GM12878 (cell line): ENCODE measurements at regions not wholly inside any gene's neighbourhood (a gene's known extent, or its start where the extent isn't known, plus 50 kb on each side); places are given as distances from the start of the nearest gene placed in this dataset.

ENCODE experiments used
- ATAC-seq: fragments of 200-7000 bp; cut with Tn5 transposase; 3 replicates; pipeline ENCODE4 v1.9.1; 2020; ENCODE audit warnings: mild to moderate bottlenecking, moderate library complexity
- BruUV-seq: library from RNA; stranded (reverse); fragments of 400-500 nt; replicated peaks from 2 replicates; lab custom pipeline; 2021; lab: Mats Ljungman, UMichigan
- CTCF ChIA-PET: fragments of 300-600 bp; sonication (Branson Sonifier 250); formaldehyde crosslinking; extraction: SDS; loops from one replicate; lab custom pipeline; 2021; ENCODE audit warnings: inconsistent platforms; lab: Yijun Ruan, JAX
- POLR2A ChIA-PET: fragments of 350-600 bp; formaldehyde crosslinking; extraction: SDS; loops from one replicate; lab custom pipeline; 2021; ENCODE audit warnings: inconsistent platforms; lab: Charles Lee
- RAD21 ChIA-PET: fragments of 300-600 bp; sonication (Branson Sonifier 250); formaldehyde crosslinking; loops from one replicate; lab custom pipeline; 2023; ENCODE audit warnings: antibody characterized with exemption; ENCODE audit not compliant: unreplicated experiment; lab: Charles Lee
- SMC1A ChIA-PET: fragments of 300-600 bp; sonication (Branson Sonifier 250); formaldehyde crosslinking; loops from one replicate; lab custom pipeline; 2023; ENCODE audit not compliant: unreplicated experiment, uncharacterized antibody; lab: Charles Lee
- DNase-seq: peaks from one replicate; pipeline ENCODE4 v3.0.0-alpha.2; 2011; ENCODE audit warnings: low read depth, low spot score
- FAIRE-seq: peaks from 3 replicates; lab custom pipeline; 2011; peaks lifted over from hg19 to GRCh38; lab: Jason Lieb, UNC
- H2AFZ ChIP-seq: 2 replicates; pipeline ENCODE4 v1.6.0; 2011; ENCODE audit warnings: low read depth, low read length, control low read depth; ENCODE audit not compliant: control insufficient read depth
- H3K27ac ChIP-seq: 2 replicates; pipeline ENCODE4 v1.5.1; 2011; ENCODE audit warnings: control low read depth; ENCODE audit not compliant: control insufficient read depth, insufficient read depth
- H3K27me3 ChIP-seq, 2 experiments: replicated peaks in 1 of 2; 2 replicates each; pipeline versions ENCODE4 v1.6.0 to v1.6.1; 2011; ENCODE audit warnings: low read length in 1 of 2; ENCODE audit not compliant: control insufficient read depth in 2 of 2, insufficient read depth in 2 of 2
- H3K36me3 ChIP-seq, 2 experiments: 2 replicates each; pipeline ENCODE4 v1.5.1; 2011; ENCODE audit warnings: low read length in 1 of 2; ENCODE audit not compliant: control insufficient read depth in 2 of 2, insufficient read depth in 2 of 2
- H3K4me1 ChIP-seq: 2 replicates; pipeline ENCODE4 v1.6.1; 2011; ENCODE audit warnings: mild to moderate bottlenecking, low read length, moderate library complexity, mixed read lengths; ENCODE audit not compliant: control insufficient read depth, insufficient read depth
- H3K4me2 ChIP-seq: 2 replicates; pipeline ENCODE4 v1.6.0; 2011; ENCODE audit warnings: control low read depth; ENCODE audit not compliant: control insufficient read depth, insufficient read depth
- H3K4me3 ChIP-seq: fragments of 200-600 bp; sonication (generic); 2 replicates; pipeline ENCODE4 v1.5.1; 2016
- H3K79me2 ChIP-seq: 2 replicates; pipeline ENCODE4 v1.6.0; 2011; ENCODE audit warnings: low read length; ENCODE audit not compliant: control insufficient read depth, insufficient read depth
- H3K9ac ChIP-seq: 2 replicates; pipeline ENCODE4 v1.8.0; 2011; ENCODE audit warnings: low read length, control low read depth, mixed read lengths; ENCODE audit not compliant: control insufficient read depth, insufficient read depth
- H3K9me3 ChIP-seq: replicated peaks from 3 replicates; pipeline ENCODE4 v1.5.1; 2011; ENCODE audit warnings: mild to moderate bottlenecking, low read length; ENCODE audit not compliant: control insufficient read depth, insufficient read depth
- H4K20me1 ChIP-seq: 2 replicates; pipeline ENCODE4 v1.6.0; 2011; ENCODE audit not compliant: control insufficient read depth, insufficient read depth
- ASH2L ChIP-seq: fragments of 300-600, 200-600 bp; sonication (generic); IDR thresholded peaks from 2 replicates; pipeline ENCODE4 v1.6.1; 2017; ENCODE audit warnings: low read depth, mild to moderate bottlenecking, borderline replicate concordance
- ATF7 ChIP-seq: fragments of 450-650 bp; IDR thresholded peaks from 2 replicates; pipeline ENCODE4 v1.6.1; 2016; ENCODE audit warnings: low read depth, mild to moderate bottlenecking
- BCL11A ChIP-seq: IDR thresholded peaks from 2 replicates; pipeline ENCODE4 v1.6.1; 2011; ENCODE audit warnings: low read depth, low read length
- CBX3 ChIP-seq: fragments of 200-600 bp; sonication (generic); IDR thresholded peaks from 2 replicates; pipeline ENCODE4 v1.6.1; 2016; ENCODE audit warnings: low read depth, borderline replicate concordance
- CHD4 ChIP-seq: fragments of 200-600 bp; sonication (generic); IDR thresholded peaks from 2 replicates; pipeline ENCODE4 v1.6.1; 2016; ENCODE audit warnings: mild to moderate bottlenecking
- EED ChIP-seq: sonication (generic); IDR thresholded peaks from 2 replicates; pipeline ENCODE4 v1.6.1; 2016; ENCODE audit warnings: antibody characterized with exemption, low read depth
- EGR1 ChIP-seq, 2 experiments: IDR thresholded peaks; 1 replicate in 1 of 2; 2 replicates in 1 of 2; pipeline ENCODE4 v1.6.1; 2011 to 2012; ENCODE audit warnings: low read depth in 2 of 2, low read length in 2 of 2, borderline replicate concordance in 1 of 2, mild to moderate bottlenecking in 1 of 2, moderate library complexity in 1 of 2
- FOXK2 ChIP-seq: fragments of 450-650 bp; IDR thresholded peaks from 2 replicates; pipeline ENCODE4 v1.6.1; 2017; ENCODE audit warnings: mild to moderate bottlenecking, moderate library complexity
- NFXL1 ChIP-seq: fragments of 450-650 bp; IDR thresholded peaks from 2 replicates; pipeline ENCODE4 v1.6.1; 2017; ENCODE audit warnings: antibody characterized with exemption, mild to moderate bottlenecking, borderline replicate concordance
- RFX5 ChIP-seq: IDR thresholded peaks from 2 replicates; pipeline ENCODE4 v1.6.1; 2011; ENCODE audit warnings: low read depth, low read length, improper control_type of control experiment
- SMC3 ChIP-seq: IDR thresholded peaks from 2 replicates; pipeline ENCODE4 v1.6.1; 2011; ENCODE audit warnings: low read length, improper control_type of control experiment, borderline replicate concordance
- WRNIP1 ChIP-seq: IDR thresholded peaks from 2 replicates; pipeline ENCODE4 v1.6.1; 2011; ENCODE audit warnings: low read depth, low read length, improper control_type of control experiment, borderline replicate concordance
- ZNF274 ChIP-seq: IDR thresholded peaks from one replicate; pipeline ENCODE4 v1.8.0; 2011; ENCODE audit not compliant: insufficient read length, insufficient read depth
- WGBS: methylation state at CpG from one replicate; pipeline ENCODE4 v1.1.6; 2016; ENCODE audit warnings: low lambda C conversion rate; ENCODE audit not compliant: insufficient replicate concordance, insufficient coverage; ENCODE audit errors: missing lambda C conversion rate; 5-methylcytosine and 5-hydroxymethylcytosine counted together
- in situ Hi-C: fragments of 300-500 bp; cut with MboI; formaldehyde crosslinking; loops from 9 replicates; pipeline ENCODE4 v1.14.3; 2018; ENCODE audit warnings: mixed read lengths
- intact Hi-C: fragments of 100-400 bp; cut with micrococcal nuclease; formaldehyde crosslinking; loops from one replicate; pipeline ENCODE4 v1.14.2; 2022; ENCODE audit not compliant: unreplicated experiment
- TF ChIP-seq, protein P1 (sequence below): fragments of 150-350 bp; IDR thresholded peaks from 2 replicates; pipeline ENCODE4 v1.6.1; 2016; ENCODE audit warnings: low read depth, low read length
- TF ChIP-seq, protein P2 (sequence below): fragments of 450-650 bp; conservative IDR thresholded peaks from 2 replicates; pipeline ENCODE4 v1.6.1; 2017; ENCODE audit warnings: mild to moderate bottlenecking, moderate library complexity
- TF ChIP-seq, protein P3 (sequence below): fragments of 450-650 bp; IDR thresholded peaks from 2 replicates; pipeline ENCODE4 v1.6.1; 2017; ENCODE audit warnings: borderline replicate concordance

DNA sequence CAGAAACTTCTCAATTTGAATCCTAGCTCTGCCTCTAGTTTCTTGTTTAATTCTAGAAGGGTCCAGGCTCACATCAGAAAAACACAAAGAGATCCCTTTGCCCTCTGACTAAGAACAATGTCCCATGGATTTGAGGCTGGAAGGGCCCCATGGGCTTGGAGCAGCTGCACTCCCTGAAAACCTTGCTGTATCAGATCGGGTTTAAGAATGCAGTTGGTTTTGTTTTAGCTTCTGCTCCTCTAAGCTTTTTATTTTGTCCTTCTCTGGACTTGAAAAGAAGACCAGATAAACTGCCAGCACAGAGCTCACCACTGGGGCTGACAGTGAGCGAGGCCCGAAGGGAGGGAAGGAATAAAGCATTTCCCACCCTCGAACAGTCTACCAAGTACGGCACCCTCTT is 69.2 kb upstream of the WIPF1 start:
- H4K20me1 ChIP-seq: no peaks in the 10 kb centered on the region
- H3K4me2 ChIP-seq: no peak overlapping the region
- FAIRE-seq (no peak), ATAC-seq (no peak), DNase-seq (no peak)
- ChIA-PET RAD21 (interaction anchor here (0.8 to 1.1 kb wide), 4 partner anchors 10 to 201 kb away, joined by 3 to 4 read pairs (median 3); no protein-coding TSS in a partner anchor), POLR2A (interaction anchor here (0.6 kb wide), 1 partner anchor 12 kb away, joined by 5 read pairs; no protein-coding TSS in a partner anchor), SMC1A (interaction anchor here (1.0 to 1.6 kb wide), 7 partner anchors 13 to 74 kb away, joined by 3 to 6 read pairs (median 4); no protein-coding TSS in a partner anchor), CTCF (interaction anchor here (0.8 to 1.5 kb wide), 6 partner anchors 10 to 106 kb away, joined by 3 to 5 read pairs (median 4); no protein-coding TSS in a partner anchor)
- H3K9me3 ChIP-seq: peaks cover 2% of the 10 kb centered on the region; the same call in 1 of the 3 replicates
- no peak overlapping the region for H2AFZ ChIP-seq
- no peak overlapping the region for H3K4me3 ChIP-seq
- WGBS: 73% methylated on average over 5 of the region's 5 CpGs
- peaks cover 4% of the 10 kb centered on the region for H3K4me1 ChIP-seq
- intact Hi-C loops (no loop called here), in situ Hi-C loops (no loop called here)
- no peaks in the 10 kb centered on the region; a peak in 1 of 4 replicates for H3K27me3 ChIP-seq
- H3K79me2 ChIP-seq: no peaks in the 10 kb centered on the region
- BruUV-seq: no TSS peak
- TF ChIP-seq NFXL1: no peak
- no peak for TF ChIP-seq ATF7
- TF ChIP-seq SMC3: no peak
- TF ChIP-seq, protein P1, sequence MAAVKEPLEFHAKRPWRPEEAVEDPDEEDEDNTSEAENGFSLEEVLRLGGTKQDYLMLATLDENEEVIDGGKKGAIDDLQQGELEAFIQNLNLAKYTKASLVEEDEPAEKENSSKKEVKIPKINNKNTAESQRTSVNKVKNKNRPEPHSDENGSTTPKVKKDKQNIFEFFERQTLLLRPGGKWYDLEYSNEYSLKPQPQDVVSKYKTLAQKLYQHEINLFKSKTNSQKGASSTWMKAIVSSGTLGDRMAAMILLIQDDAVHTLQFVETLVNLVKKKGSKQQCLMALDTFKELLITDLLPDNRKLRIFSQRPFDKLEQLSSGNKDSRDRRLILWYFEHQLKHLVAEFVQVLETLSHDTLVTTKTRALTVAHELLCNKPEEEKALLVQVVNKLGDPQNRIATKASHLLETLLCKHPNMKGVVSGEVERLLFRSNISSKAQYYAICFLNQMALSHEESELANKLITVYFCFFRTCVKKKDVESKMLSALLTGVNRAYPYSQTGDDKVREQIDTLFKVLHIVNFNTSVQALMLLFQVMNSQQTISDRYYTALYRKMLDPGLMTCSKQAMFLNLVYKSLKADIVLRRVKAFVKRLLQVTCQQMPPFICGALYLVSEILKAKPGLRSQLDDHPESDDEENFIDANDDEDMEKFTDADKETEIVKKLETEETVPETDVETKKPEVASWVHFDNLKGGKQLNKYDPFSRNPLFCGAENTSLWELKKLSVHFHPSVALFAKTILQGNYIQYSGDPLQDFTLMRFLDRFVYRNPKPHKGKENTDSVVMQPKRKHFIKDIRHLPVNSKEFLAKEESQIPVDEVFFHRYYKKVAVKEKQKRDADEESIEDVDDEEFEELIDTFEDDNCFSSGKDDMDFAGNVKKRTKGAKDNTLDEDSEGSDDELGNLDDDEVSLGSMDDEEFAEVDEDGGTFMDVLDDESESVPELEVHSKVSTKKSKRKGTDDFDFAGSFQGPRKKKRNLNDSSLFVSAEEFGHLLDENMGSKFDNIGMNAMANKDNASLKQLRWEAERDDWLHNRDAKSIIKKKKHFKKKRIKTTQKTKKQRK: no peak
- no peak for TF ChIP-seq ASH2L
- no peak for TF ChIP-seq RFX5
- TF ChIP-seq, protein P2, sequence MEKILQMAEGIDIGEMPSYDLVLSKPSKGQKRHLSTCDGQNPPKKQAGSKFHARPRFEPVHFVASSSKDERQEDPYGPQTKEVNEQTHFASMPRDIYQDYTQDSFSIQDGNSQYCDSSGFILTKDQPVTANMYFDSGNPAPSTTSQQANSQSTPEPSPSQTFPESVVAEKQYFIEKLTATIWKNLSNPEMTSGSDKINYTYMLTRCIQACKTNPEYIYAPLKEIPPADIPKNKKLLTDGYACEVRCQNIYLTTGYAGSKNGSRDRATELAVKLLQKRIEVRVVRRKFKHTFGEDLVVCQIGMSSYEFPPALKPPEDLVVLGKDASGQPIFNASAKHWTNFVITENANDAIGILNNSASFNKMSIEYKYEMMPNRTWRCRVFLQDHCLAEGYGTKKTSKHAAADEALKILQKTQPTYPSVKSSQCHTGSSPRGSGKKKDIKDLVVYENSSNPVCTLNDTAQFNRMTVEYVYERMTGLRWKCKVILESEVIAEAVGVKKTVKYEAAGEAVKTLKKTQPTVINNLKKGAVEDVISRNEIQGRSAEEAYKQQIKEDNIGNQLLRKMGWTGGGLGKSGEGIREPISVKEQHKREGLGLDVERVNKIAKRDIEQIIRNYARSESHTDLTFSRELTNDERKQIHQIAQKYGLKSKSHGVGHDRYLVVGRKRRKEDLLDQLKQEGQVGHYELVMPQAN: no peak
- no peak for TF ChIP-seq ZNF274
- TF ChIP-seq EED: no peak
- TF ChIP-seq CBX3: no peak
- no peak for TF ChIP-seq BCL11A
- TF ChIP-seq WRNIP1: no peak
- no peak for TF ChIP-seq CHD4
- TF ChIP-seq, protein P3, sequence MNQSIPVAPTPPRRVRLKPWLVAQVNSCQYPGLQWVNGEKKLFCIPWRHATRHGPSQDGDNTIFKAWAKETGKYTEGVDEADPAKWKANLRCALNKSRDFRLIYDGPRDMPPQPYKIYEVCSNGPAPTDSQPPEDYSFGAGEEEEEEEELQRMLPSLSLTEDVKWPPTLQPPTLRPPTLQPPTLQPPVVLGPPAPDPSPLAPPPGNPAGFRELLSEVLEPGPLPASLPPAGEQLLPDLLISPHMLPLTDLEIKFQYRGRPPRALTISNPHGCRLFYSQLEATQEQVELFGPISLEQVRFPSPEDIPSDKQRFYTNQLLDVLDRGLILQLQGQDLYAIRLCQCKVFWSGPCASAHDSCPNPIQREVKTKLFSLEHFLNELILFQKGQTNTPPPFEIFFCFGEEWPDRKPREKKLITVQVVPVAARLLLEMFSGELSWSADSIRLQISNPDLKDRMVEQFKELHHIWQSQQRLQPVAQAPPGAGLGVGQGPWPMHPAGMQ: no peak
- no peak for TF ChIP-seq FOXK2
- TF ChIP-seq EGR1 (IDR thresholded peaks at IDR 0.05; ENCODE audit: borderline replicate concordance in 1 of 2, low read depth in 2 of 2, low read length in 2 of 2): no peak
- H3K27ac ChIP-seq: no peak overlapping the region
- H3K36me3 ChIP-seq: no peaks in the 10 kb centered on the region
- H3K9ac ChIP-seq: no peak overlapping the region
